ENCODE measurements at regions not wholly inside any gene's neighbourhood (a gene's known extent, or its start where the extent isn't known, plus 50 kb on each side); places are given as distances from the start of the nearest gene placed in this dataset.

DNA sequence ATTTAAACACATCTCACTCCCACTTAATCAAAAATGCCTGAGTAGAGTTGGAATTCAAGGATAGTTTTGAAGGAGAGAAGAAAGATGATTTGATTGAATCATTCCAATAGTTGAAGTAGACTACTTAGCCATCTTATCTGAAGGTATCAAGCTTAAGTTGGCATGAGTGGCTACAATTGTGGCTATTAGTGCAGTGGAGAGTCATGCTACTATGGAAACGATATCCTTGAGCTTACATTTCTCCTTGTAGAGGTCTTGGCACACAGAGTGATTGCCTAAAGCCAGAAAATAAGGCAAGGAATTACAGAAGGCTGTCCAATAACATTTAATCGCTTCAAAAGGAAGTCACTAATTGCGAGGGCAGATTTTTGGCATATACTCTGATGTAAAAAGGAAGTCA is 1022.7 kb downstream of the IGSF11 start:
- no peak for DNase-seq

GRCh38 chr3:118029049-118029448 is 1005.6 kb downstream of the IGSF11 start:
- DNase-seq, result no peak

GRCh38 chr3:118036215-118036614 is 998.4 kb downstream of the IGSF11 start:
- no peak for DNase-seq

GRCh38 chr3:118055381-118055780 is 979.3 kb downstream of the IGSF11 start:
- DNase-seq, result no peak

- no peak for DNase-seq
Observed at GRCh38 chr3:118057086-118057485, 977.6 kb downstream of the IGSF11 start.

- DNase-seq, result no peak
Observed at GRCh38 chr3:118059096-118059495, 975.5 kb downstream of the IGSF11 start.

GRCh38 chr3:118067439-118067838 is 967.2 kb downstream of the IGSF11 start:
- no peak for DNase-seq

DNA sequence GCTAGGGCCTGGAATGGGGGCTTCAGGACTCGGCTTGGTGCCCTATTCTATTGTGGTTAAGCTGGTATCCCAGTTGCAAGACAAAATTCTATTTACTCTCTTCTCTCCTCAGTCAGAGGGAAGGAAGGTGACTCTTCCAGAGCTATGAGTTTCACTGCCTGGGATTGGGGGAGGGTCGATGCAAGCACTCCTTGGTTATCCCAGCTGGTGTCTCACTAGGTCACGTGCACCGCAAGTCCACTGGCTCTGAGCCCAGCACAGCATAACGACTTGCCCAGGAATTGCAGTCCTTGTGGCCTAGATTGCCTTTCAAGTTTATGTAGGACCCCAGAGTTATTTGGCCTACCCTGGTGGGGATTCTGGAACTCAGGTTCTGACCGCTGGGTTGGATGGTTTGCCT is 958.8 kb downstream of the IGSF11 start:
- no peak for DNase-seq

DNA sequence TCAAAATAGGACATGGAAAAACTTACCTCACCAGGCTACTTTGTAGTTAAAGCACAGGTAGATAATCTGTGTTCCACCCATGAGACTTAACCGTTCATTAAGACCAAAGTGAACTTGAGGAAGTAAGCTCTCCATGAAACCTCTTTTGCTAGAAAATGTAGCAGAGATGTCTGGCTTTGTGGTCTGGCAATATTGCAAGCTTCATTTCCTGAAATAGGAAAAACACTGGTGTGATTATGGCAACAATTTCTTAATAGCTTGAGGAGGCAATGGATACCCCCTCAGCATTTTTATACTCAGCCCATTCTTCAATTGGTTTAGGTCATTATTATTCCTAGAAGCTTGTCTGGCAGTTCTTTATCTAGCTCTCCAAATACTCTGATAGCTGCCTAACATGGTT is 957.3 kb downstream of the IGSF11 start:
- DNase-seq, result no peak

DNA sequence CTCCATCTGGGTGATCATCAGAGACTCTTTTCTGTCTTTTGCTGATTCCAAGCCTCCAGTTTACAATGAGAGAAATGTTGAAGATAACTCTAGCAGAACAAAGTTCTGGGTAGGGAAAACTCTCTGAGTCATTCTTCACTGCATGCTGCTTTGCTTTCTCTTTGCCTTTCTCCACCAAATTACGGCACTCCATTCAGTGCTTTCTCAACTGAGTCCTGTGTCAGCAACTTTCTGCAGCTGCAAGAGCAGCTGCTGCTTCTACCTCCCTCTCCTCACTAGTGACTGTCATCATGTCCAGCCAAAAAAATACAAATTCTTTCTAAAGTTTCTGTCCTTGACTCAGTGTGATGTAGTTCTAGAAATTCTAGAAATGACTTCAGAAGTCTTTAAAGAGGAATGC is 953.8 kb downstream of the IGSF11 start:
- DNase-seq, result no peak

DNA sequence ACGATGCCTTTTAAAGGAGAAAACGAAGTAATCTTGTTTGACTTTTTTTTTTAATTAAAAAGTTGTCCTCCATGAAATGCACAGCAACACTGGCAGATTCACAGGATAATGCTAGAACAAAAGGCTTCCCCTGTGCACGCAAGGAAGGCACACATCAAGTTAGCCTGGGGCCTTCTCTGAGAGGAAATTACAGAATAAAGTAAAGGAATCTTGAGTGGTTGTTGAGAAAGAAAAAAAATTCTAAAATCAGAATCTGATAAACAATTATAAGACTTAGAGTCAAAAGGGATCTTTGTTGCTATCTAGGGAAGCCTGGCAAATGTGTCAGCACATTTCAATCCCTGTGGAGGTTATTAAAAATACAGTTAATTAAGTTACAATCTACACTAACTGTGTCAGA is 946.0 kb downstream of the IGSF11 start:
- no peak for DNase-seq

DNA sequence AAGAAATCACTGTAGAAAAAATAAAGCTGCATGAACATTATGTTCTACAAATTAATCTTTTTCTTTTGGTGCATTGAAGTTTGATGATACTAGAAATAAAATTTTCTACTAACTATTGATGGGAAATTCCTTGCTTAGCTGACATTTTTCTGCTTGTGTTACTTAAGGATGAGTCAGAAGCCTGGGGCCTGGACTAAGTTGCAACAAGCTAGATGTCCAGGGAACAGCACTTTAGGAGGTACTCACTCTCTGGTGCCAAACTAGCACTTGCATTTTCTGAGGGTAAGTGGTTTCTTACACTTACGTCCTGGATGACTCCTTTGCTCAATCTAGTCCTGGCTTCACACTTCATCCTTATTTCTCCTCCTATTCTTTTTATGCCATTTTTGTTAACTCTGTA is 945.1 kb downstream of the IGSF11 start:
- no peak for DNase-seq

DNA sequence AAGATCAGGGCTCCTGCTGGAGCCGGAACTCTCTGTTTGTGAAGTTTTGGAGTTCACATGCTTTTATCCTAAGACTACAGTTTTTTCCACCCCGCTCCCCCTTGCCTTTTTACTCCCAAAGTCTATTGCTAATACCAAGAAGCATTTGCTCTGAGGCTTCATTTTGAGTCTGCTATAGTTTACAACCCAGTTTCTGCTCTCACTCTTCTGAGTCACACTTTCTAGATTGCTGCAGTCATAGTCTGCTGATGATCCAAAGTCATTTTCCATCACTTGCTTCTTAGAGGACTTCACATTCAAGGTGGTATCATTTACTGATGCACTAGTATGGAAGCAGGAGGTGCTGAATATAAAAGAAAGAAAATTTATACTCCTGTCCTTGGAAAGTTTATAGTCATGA is 937.4 kb downstream of the IGSF11 start:
- DNase-seq, result no peak

DNA sequence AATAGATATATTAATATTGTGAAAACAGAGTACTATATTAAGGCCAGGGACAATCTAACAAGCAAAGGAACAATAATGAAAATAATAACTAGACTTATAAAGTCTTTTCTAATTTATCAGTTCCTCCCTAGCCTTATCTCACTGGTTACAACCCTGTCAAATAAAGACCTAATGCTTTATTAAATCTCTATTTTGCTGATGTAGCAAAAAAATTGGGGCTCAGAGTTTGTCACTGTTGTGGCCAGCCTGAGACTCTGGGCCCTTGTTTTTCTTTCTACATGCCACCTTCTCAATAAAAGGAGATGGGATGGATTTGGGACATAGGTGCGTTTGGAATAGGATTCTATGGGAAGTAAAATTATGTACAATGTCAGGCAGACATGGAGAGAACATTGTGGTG is 937.0 kb downstream of the IGSF11 start:
- no peak for DNase-seq

DNA sequence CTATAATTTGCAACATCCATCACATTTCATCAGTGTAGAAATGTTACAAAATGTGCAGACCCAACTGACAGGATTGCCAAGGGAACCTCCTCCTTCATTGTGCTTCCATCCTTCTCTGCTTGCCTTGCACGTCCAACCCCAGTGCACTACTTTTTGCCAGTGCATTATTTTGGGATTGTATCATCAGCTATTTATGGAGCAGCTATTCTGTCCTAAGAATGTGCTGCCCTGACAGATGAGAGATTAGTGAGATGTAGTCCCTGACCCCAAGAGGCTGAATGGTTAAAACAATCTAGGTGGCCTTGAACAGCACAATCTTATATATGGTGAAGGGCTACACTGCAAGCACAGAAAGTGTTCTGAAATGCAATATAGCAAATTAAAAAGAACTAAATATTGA is 935.8 kb downstream of the IGSF11 start:
- no peak for DNase-seq

DNA sequence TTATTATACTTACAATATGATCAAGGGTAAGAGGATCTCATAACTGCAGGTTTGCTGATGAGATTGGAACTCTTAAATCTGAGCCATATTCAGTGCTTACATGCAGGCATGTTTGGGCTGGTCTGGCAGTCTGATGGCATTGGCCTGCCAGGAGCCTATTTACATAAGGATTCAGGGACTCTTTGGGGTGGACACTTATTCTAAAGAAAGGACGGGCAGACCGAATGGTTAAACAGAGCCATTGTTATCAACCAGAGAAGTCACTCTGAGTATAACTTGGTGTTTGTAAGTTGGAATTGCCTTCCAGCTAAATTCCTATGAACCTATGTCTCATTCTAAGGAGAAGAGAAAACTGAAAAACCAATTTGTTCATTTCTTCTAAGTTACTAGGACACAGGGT is 932.8 kb downstream of the IGSF11 start:
- DNase-seq, result no peak

DNA sequence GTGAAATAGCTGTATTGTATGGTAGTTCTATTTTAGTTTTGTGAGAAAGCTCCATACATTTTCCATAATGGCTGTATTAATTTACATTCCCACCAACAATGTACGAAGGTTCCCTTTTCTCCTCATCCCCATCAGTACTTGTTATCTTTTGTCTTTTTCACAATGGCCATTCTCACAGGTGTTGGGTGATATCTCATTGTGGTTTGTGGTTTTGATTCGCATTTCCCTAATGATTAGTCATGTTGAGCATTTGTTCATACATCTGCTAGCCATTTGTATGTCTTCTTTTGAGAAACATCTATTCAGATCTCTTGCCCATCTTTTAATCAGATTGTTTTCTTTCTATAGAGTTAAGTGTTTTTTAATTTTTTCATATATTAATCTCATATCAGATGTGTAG is 931.9 kb downstream of the IGSF11 start:
- no peak for DNase-seq

DNA sequence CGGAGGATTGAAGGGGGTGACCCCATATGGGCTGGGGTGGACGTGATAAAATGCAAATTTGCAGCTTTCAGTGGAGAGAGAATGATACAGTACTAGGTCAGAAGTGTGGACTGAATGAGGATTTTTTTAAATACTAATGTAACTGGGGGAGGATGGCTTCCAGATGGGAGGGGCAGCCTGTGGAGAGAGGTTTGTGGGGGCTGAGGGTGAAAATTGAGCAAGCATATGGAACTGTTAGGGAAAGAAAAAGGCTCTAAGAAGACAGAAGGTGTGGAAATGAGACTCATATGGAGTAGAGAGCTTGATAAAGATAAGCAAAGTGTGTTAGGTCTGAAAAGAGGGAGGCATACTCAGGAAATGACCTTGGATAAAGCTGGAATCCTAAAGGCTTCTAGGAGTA is 926.4 kb downstream of the IGSF11 start:
- no peak for DNase-seq

DNA sequence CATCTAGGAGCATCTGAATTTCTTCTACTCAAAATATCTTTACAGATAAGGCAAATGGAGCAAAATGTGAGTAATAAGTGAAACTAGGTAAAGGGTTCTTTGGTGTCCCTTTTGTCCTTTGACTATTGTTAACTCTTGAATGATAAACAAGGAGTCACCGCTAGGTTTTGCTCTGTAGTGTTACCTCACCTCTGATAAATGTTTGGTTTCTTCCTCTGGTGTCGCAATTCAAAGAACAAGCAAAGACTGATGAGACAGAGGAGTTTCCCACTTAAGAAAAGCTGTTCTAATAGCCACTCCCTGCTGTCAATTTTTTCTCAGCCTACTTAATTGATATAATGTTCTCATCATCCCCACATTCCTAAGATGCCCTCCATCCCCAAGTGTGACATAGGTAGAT is 925.9 kb downstream of the IGSF11 start:
- DNase-seq, result no peak

DNA sequence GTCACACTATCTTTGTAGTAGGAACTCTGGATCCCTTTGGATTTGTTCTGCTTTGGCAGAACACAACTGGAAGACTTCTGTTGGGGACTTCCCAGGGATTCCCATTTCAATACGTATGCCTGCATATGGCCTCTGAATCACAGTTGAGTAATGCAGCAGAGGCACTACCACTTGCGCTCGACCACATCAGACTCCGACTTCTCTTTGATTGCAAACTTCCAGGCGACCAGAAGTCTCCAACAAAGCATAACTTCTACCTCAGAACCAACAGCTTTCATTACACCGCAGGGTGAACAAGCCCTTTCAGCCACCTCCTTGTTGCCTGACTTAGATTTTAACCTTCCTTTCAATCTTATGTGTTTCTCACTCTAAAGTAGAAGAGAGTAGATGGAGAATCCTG is 924.4 kb downstream of the IGSF11 start:
- DNase-seq, result no peak

DNA sequence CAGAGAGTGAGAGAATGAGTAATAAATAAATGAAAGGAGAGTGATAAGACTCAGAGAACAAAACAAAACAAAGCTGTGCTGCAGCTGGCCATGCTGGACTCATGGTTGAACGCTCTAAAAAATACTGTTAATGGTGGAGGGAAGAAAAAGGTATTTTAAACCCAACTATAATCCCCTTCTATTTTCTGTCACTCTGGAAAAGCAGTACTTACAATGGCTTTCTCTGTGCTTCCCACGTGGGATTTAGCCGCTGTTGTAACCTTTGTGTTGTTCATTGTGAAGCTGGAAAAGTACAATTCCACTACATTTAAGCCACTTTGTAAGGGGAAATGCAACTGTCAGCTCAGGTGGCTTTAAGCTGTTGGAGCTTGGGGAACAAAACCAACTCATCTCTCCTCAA is 917.7 kb downstream of the IGSF11 start:
- DNase-seq, result no peak

GRCh38 chr3:118126751-118127150 is 907.9 kb downstream of the IGSF11 start:
- no peak for DNase-seq

GRCh38 chr3:118127992-118128391 is 906.7 kb downstream of the IGSF11 start:
- DNase-seq, result no peak

- no peak for DNase-seq
Observed at GRCh38 chr3:118128886-118129285, 905.8 kb downstream of the IGSF11 start.

GRCh38 chr3:118137778-118138177 is 896.9 kb downstream of the IGSF11 start:
- no peak for DNase-seq

GRCh38 chr3:118144919-118145318 is 889.7 kb downstream of the IGSF11 start:
- no peak for DNase-seq
